DMS153 treated with DMSO at 0.1 percent for 48 hours (cell line): ENCODE measurements at regions not wholly inside any gene's neighbourhood (a gene's known extent, or its start where the extent isn't known, plus 50 kb on each side); places are given as distances from the start of the nearest gene placed in this dataset.

ENCODE experiments used
- DNase-seq: peaks from one replicate; lab custom pipeline; 2025; ENCODE audit not compliant: unreplicated experiment; lab: John Stamatoyannopoulos, UW

DNA sequence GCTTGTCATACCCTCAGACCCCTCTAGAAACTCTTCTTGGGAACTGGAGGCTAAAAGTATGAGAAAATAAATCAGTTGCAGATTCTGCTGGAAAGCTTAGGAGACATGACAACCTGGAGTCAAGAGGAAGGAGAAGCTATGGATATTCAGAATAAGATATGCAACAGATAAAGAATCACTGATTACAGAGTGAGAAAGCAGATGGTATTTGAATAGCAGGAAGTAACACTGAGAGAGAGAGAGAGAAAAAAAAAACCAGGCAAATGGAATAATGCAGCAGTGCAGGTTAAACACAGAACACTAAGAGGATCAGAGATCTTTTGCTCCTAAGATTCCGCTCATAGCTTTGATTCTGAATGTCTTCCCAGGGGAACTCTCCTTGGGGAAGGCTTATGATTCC is 1284.1 kb upstream of the NXPH2 start:
- DNase-seq = no peak

DNA sequence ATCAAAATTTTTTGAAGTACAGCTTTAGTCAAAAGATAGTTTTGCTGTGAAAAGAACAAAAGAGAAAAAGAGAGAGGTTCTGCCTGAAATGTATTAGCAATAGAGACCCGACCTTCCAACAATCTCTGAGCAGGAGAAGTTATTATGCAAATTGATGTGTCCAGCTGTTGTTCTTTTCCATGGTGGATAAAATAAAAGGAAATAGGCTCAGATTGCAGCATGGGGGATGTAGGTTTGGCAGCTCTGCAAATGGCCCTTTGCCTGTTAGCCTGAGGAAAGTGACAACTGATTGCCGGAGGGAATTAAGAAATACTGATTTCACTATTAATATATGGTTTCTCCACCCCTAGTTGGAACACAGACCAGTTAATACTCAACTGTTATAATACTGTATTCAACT is 1283.2 kb upstream of the NXPH2 start:
- DNase-seq = no peak

- DNase-seq = no peak
Observed at GRCh38 chr2:140061240-140061639, 1281.0 kb upstream of the NXPH2 start.

DNA sequence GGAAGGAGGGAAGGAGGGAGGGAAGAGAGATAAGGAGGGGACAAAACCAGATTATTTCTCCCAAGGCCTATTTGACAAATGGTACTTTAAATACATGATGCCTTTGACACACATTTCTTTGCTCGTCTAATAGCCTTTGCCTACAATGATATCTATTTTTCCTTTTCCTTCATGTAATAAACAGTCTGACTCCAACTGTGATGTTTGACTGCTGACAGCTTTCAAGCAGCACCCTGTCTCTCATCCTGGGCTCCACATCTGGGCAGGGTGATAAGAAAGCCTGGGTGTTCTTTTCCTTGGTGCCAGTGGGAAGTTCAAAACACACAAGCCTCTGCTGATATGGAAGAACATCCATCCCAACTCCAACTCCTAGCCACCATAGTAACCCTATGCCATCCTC is 1277.7 kb upstream of the NXPH2 start:
- no peak for DNase-seq

- no peak for DNase-seq
Observed at GRCh38 chr2:140041811-140042210, 1261.6 kb upstream of the NXPH2 start.

DNA sequence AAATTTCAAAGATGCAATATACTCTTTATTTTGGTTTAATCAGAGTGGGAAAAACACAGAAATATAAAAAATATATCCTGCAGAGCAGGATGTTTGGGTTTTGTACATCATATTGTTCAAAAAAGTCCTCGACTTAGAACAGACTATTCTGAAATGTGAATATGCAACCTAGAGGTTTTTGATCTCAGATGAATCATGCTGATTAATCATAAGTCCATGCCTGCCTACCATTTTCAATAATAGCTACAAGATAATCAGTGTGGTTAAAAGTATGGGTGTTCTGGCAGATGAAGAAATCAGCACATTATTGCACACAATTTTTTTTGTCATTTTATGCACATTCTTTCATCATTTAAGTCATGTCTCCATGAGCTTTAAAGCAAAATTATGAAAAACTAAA is 1261.0 kb upstream of the NXPH2 start:
- no peak for DNase-seq

- no peak for DNase-seq
Observed at GRCh38 chr2:140033638-140034037, 1253.4 kb upstream of the NXPH2 start.

GRCh38 chr2:140027966-140028365 is 1247.8 kb upstream of the NXPH2 start:
- DNase-seq = no peak

DNA sequence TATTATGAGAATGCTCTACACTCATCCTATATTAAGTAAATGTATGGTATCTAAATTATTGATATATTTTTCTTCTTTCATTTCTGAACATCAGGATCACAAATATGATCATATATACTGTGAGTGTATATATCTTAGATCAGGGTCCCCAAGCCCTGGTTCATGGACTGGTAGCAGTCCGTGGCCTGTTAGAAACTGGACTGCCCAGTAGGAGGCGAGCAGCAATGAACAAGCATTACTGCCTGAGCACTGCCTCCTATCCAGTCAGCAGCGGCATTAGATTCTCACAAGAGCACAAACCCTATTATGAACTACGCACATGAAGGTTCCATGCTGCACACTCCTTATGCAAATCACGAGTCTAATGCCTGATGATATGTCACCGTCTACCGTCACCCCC is 1247.1 kb upstream of the NXPH2 start:
- DNase-seq = no peak

DNA sequence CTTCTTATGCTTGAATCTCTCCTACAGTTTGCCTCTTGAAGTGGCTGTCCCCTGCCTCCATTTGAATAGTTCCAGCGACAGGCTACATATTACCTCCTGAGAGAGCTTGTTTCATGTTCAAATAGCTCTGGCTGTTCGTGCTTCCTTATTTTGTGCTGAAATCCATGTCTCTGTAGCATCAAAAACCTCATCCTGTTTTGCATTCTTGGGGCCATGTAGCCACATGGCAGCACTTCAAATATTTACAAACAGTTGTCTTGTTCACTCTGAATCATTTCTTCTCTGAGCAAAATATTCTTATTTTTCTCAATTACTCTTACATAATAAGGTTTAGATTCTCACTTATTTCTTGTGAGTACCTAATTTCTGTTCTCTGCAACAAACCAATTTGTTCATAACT is 1243.1 kb upstream of the NXPH2 start:
- DNase-seq = no peak

- DNase-seq = no peak
Observed at GRCh38 chr2:140018541-140018940, 1238.4 kb upstream of the NXPH2 start.

DNA sequence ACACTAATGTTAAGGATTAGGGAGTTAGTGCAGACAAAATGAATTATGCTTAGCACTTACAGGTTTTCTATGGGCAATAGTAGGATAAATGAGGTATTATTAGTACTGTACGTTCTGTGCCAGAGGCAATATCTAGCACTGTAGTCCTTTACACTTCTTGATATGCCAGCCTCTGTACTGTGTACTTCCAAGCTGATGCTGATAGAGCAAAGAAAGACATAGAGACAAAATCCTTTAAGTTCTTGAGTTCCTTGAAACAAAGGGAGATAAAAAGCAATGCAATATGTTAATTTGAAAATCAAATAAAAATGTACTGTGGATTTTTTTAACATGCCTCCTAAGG is 1234.0 kb upstream of the NXPH2 start:
- DNase-seq = no peak

- no peak for DNase-seq
Observed at GRCh38 chr2:140013545-140014203, 1233.5 kb upstream of the NXPH2 start.

GRCh38 chr2:140011287-140011686 is 1231.1 kb upstream of the NXPH2 start:
- DNase-seq = no peak

DNA sequence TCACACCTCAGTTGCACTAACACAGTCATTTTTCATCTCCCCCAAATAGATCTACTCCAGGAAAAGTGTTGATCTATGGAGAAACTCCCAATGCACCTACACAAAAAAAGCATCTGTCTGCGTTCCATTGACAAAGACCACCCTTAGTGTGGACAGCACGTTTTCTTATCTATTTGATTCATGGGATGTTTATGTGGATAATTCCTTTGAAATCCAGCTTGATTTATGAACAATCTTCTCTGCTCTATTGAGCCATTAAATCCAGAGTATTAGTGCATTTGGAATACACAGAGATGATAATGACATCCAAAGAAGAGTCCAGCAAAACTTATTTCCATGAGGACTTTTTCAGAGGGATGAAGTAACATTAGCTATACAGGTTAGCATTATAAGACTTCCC is 1221.9 kb upstream of the NXPH2 start:
- no peak for DNase-seq

DNA sequence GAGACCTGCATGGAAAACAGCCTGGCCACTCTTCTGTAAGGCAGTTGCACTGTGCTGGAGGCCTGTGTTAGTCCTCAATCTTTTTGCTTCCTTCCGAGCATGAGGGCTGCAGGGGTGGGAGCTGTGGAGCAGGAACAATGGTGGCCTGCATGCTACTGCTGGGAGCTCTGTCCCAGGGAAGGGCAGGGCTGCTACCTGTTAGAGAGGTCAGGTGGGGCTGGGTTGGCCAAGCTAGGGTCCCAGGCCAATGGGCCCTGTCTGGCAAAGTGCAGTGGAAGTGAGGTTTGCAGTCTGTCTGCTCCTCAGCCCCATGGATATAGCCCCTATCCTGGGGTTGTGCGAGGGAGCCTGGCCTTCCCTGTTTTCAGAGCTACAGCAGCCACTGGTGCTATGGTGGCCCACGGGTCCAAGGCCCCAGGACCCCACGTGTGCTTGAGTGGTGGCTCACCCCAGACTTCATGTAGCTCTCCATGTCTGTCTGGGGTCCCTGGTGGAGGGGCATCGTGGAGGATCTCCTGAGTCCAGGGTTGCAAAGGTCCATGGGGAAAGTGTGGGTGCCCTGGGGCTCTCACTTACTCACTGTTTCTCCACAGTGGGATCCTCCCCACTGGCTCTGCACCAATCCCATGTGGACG is 1212.6 kb upstream of the NXPH2 start:
- DNase-seq = no peak

GRCh38 chr2:139992078-139992477 is 1211.9 kb upstream of the NXPH2 start:
- DNase-seq = no peak

DNA sequence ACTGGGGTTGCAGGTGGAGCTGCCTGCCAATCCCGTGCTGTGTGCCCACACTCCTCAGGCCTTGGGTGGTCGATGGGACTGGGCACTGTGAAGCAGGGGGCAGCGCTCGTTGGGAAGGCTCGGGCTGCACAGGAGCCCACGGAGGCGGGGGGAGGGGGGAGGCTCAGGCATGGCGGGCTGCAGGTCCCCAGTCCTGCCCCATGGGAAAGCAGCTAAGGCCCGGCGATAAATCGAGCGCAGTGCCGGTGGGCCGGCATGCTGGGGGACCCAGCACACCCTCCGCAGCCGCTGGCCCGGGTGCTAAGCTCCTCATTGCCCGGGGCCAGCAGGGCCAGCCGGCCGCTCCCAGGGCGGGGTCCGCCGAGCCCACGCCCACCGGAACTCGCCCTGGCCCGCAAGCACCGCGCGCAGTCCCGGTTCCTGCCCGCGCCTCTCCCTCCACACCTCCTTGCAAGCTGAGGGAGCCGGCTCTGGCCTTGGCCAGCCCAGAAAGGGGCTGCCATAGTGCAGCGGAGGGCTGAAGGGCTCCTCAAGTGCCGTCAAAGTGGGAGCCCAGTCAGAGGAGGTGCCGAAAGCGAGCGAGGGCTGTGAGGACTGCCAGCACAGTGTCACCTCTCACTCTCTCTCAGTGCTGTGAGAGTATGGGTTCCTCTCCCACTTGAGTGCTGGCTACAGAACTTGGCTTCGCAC is 1210.6 kb upstream of the NXPH2 start:
- no peak for DNase-seq

GRCh38 chr2:139969323-139969722 is 1189.1 kb upstream of the NXPH2 start:
- DNase-seq = no peak

- DNase-seq = no peak
Observed at GRCh38 chr2:139968588-139968987, 1188.4 kb upstream of the NXPH2 start.

DNA sequence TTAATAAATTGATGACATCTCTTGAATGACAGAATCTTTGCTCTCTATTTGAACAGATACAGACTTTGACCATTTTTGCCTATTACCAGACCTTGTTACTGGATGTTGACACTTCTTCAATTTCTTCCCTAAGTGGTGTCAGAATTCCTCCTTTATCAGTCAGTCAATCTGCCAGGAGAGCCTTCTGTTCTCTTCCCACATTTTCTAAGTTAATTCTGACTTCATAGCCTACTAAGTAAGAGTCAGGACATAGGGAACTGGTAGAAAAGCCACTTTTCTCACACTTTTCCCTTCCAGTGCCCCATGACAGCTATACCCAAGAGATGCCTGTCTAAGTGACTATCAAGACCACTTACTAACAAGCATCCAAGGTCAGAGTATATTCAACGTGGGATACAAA is 1187.5 kb upstream of the NXPH2 start:
- DNase-seq = no peak

DNA sequence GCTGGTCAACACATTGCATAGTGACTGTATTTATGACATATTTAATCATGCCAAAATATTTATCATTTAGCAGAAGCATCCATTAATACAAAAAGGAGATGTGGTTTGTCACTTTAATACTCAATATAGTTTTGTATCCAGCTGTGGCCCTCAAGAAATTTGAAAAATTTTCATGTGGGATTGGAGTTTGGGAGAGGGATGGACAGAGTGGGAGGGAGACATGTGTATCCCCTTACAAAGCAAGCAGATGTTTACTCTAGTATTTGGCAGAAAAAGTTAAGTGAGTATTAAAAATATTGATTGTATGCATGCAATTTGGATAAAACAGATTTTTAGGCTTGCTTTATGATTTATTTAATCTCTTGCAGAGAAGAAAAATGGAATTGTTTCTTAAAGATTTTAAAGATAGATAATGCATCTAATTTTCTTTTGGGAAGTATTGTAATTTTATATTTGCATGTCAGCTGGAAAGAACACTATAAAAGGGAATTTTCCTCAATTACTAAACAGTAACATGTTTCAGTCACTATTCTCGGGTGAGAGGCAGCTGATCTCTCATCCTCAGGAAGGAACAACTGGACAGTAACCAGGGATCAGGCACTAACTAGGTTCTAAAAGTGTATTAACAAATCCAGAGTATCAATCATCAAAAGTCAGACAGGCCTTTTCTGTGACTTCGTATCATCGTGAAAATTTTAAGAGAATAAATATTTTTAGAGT is 1184.7 kb upstream of the NXPH2 start:
- DNase-seq = no peak
